ACC112 (cell line): ENCODE measurements at regions not wholly inside any gene's neighbourhood (a gene's known extent, or its start where the extent isn't known, plus 50 kb on each side); places are given as distances from the start of the nearest gene placed in this dataset.
"Not testable (repeated sequence)": the region's sequence is repeated elsewhere in the genome, so short reads cannot be mapped to it uniquely, and the experiment has no call there.

Experiments
- H2AFZ ChIP-seq: fragments of 200-600 bp; sonication (generic); one replicate; pipeline ENCODE4 v1.6.0; 2017; ENCODE audit warnings: antibody characterized with exemption, low read length; ENCODE audit not compliant: unreplicated experiment
- H3K27ac ChIP-seq: fragments of 200-600 bp; sonication (generic); 2 replicates; pipeline ENCODE4 v1.5.1; 2014; ENCODE audit warnings: low read depth, mild to moderate bottlenecking, antibody characterized with exemption, low read length, moderate library complexity
- H3K27me3 ChIP-seq: fragments of 200-600 bp; sonication (generic); 2 replicates; pipeline ENCODE4 v1.6.1; 2014; ENCODE audit warnings: mild to moderate bottlenecking, antibody characterized with exemption, low read length, moderate library complexity, mixed read lengths; ENCODE audit not compliant: insufficient read depth
- H3K36me3 ChIP-seq: fragments of 200-600 bp; sonication (generic); 2 replicates; pipeline ENCODE4 v1.6.1; 2016; ENCODE audit warnings: mild to moderate bottlenecking, antibody characterized with exemption, low read length, moderate library complexity, mixed read lengths; ENCODE audit not compliant: insufficient read depth
- H3K4me1 ChIP-seq: fragments of 200-600 bp; sonication (generic); one replicate; pipeline ENCODE4 v1.6.1; 2016; ENCODE audit warnings: low read length, mixed read lengths; ENCODE audit not compliant: insufficient read depth, unreplicated experiment, control insufficient read depth
- H3K4me3 ChIP-seq: fragments of 200-600 bp; sonication (generic); 2 replicates; pipeline ENCODE4 v1.5.1; 2014; ENCODE audit warnings: mild to moderate bottlenecking, low read depth, low read length
- H3K79me2 ChIP-seq: fragments of 200-600 bp; sonication (generic); one replicate; pipeline ENCODE4 v1.6.0; 2016; ENCODE audit warnings: low read length; ENCODE audit not compliant: control insufficient read depth, unreplicated experiment, insufficient read depth

GRCh38 chr18:24624421-24624820 lies 164.0 kb downstream of the HRH4 start:
- H3K79me2 ChIP-seq, H3K27me3 ChIP-seq: not testable (repeated sequence)

GRCh38 chr18:24627644-24628315 lies 167.3 kb downstream of the HRH4 start:
- H3K27me3 ChIP-seq: peaks cover 11% of the 10 kb centered on the region; the same call in 1 of the 2 replicates
- no peak overlapping the region for H2AFZ ChIP-seq
- no peak overlapping the region for H3K4me3 ChIP-seq
- no peaks in the 10 kb centered on the region for H3K79me2 ChIP-seq
- no peaks in the 10 kb centered on the region for H3K36me3 ChIP-seq
- H3K4me1 ChIP-seq: no peaks in the 10 kb centered on the region
- no peak overlapping the region for H3K27ac ChIP-seq

More at GRCh38 chr18:24624421-24624820, 164.0 kb downstream of the HRH4 start:
- not testable (repeated sequence) for H3K4me1 ChIP-seq, H3K36me3 ChIP-seq, H2AFZ ChIP-seq, H3K4me3 ChIP-seq, H3K27ac ChIP-seq

- Histone ChIP-seq H2AFZ (no peak overlapping the region), H3K79me2 (no peaks in the 10 kb centered on the region), H3K4me1 (no peaks in the 10 kb centered on the region), H3K27me3 (peaks cover 11% of the 10 kb centered on the region; the same call in 1 of the 2 replicates), H3K36me3 (no peaks in the 10 kb centered on the region), H3K27ac (no peak overlapping the region), H3K4me3 (no peak overlapping the region)
These were observed 167.9 kb downstream of the HRH4 start for GRCh38 chr18:24628326-24628725.

GRCh38 chr18:24629921-24630320 lies 169.5 kb downstream of the HRH4 start:
- Histone ChIP-seq H3K79me2 (no peaks in the 10 kb centered on the region), H3K36me3 (no peaks in the 10 kb centered on the region), H3K4me3 (no peak overlapping the region), H2AFZ (no peak overlapping the region), H3K4me1 (no peaks in the 10 kb centered on the region), H3K27me3 (peaks cover 11% of the 10 kb centered on the region; the same call in 1 of the 2 replicates), H3K27ac (no peak overlapping the region)

- Histone ChIP-seq H2AFZ (no peak overlapping the region), H3K27ac (no peak overlapping the region), H3K4me3 (no peak overlapping the region), H3K36me3 (no peaks in the 10 kb centered on the region), H3K79me2 (no peaks in the 10 kb centered on the region), H3K4me1 (no peaks in the 10 kb centered on the region), H3K27me3 (peaks cover 11% of the 10 kb centered on the region; the same call in 1 of the 2 replicates)
These were observed 170.0 kb downstream of the HRH4 start for GRCh38 chr18:24630346-24630880.

- no peak overlapping the region for H2AFZ ChIP-seq
- H3K27me3 ChIP-seq: peaks cover 11% of the 10 kb centered on the region; the same call in 1 of the 2 replicates
- H3K4me1 ChIP-seq: no peaks in the 10 kb centered on the region
- H3K79me2 ChIP-seq: no peaks in the 10 kb centered on the region
- no peak overlapping the region for H3K4me3 ChIP-seq
- H3K27ac ChIP-seq: no peak overlapping the region
- no peaks in the 10 kb centered on the region for H3K36me3 ChIP-seq
These were observed 171.0 kb downstream of the HRH4 start for GRCh38 chr18:24631243-24632025.

GRCh38 chr18:24632158-24632988 lies 171.9 kb downstream of the HRH4 start:
- Histone ChIP-seq H3K27me3 (peaks cover 11% of the 10 kb centered on the region; the same call in 1 of the 2 replicates), H3K36me3 (no peaks in the 10 kb centered on the region), H3K4me3 (no peak overlapping the region), H3K27ac (no peak overlapping the region), H3K4me1 (no peaks in the 10 kb centered on the region), H3K79me2 (no peaks in the 10 kb centered on the region), H2AFZ (no peak overlapping the region)

- H3K79me2 ChIP-seq: no peaks in the 10 kb centered on the region
- no peak overlapping the region for H2AFZ ChIP-seq
These were observed 172.7 kb downstream of the HRH4 start for GRCh38 chr18:24633121-24633520.

GRCh38 chr18:24649571-24649970 lies 189.1 kb downstream of the HRH4 start:
- Histone ChIP-seq H3K4me3 (no peak overlapping the region), H2AFZ (no peak overlapping the region), H3K4me1 (no peaks in the 10 kb centered on the region), H3K36me3 (no peaks in the 10 kb centered on the region), H3K27ac (no peak overlapping the region), H3K27me3 (peaks cover 22% of the 10 kb centered on the region), H3K79me2 (no peaks in the 10 kb centered on the region)

More at GRCh38 chr18:24633121-24633520, 172.7 kb downstream of the HRH4 start:
- H3K4me3 ChIP-seq: no peak overlapping the region
- H3K4me1 ChIP-seq: no peaks in the 10 kb centered on the region
- no peaks in the 10 kb centered on the region for H3K36me3 ChIP-seq
- peaks cover 11% of the 10 kb centered on the region; the same call in 1 of the 2 replicates for H3K27me3 ChIP-seq
- H3K27ac ChIP-seq: no peak overlapping the region

GRCh38 chr18:24651434-24651833 lies 191.0 kb downstream of the HRH4 start:
- no peaks in the 10 kb centered on the region for H3K4me1 ChIP-seq
- no peaks in the 10 kb centered on the region for H3K79me2 ChIP-seq
- peaks cover 22% of the 10 kb centered on the region for H3K27me3 ChIP-seq
- H3K36me3 ChIP-seq: no peaks in the 10 kb centered on the region
- H3K27ac ChIP-seq: no peak overlapping the region
- no peak overlapping the region for H2AFZ ChIP-seq
- H3K4me3 ChIP-seq: no peak overlapping the region
